ENCODE measurements at regions not wholly inside any gene's neighbourhood (a gene's known extent, or its start where the extent isn't known, plus 50 kb on each side); places are given as distances from the start of the nearest gene placed in this dataset.
"Not testable (repeated sequence)": the region's sequence is repeated elsewhere in the genome, so short reads cannot be mapped to it uniquely, and the experiment has no call there.

- no peak for TF ChIP-seq CTCF (IDR thresholded peaks at IDR 0.05)
- Histone ChIP-seq H3K4me3 (no peak overlapping the region), H3K4me1 (no peaks in the 10 kb centered on the region), H3K9me3 (no peaks in the 10 kb centered on the region), H3K27me3 (ENCODE audit: low read depth) (no peaks in the 10 kb centered on the region), H3K27ac (no peak overlapping the region), H3K36me3 (no peaks in the 10 kb centered on the region)
- DNase-seq: no peak
- no peak for ATAC-seq
- intact Hi-C loops (cut with DNase I): no loop called here
Measured at GRCh38 chr6:140790109-140790508, 1342.6 kb upstream of the GJE1 start.

GRCh38 chr6:140789466-140789865 is 1343.3 kb upstream of the GJE1 start:
- Histone ChIP-seq H3K9me3 (no peaks in the 10 kb centered on the region), H3K27ac (no peak overlapping the region), H3K4me3 (no peak overlapping the region), H3K36me3 (no peaks in the 10 kb centered on the region), H3K27me3 (ENCODE audit: low read depth) (no peaks in the 10 kb centered on the region), H3K4me1 (no peaks in the 10 kb centered on the region)
- intact Hi-C loops (cut with DNase I): no loop called here
- TF ChIP-seq CTCF (IDR thresholded peaks at IDR 0.05): no peak
- no peak for ATAC-seq
- DNase-seq: no peak

- Histone ChIP-seq H3K9me3 (no peaks in the 10 kb centered on the region), H3K27ac (no peak overlapping the region), H3K36me3 (no peaks in the 10 kb centered on the region), H3K4me1 (no peaks in the 10 kb centered on the region), H3K27me3 (ENCODE audit: low read depth) (no peaks in the 10 kb centered on the region), H3K4me3 (no peak overlapping the region)
- DNase-seq (no peak), ATAC-seq (no peak)
- no peak for TF ChIP-seq CTCF (IDR thresholded peaks at IDR 0.05)
- intact Hi-C loops (cut with DNase I): no loop called here
Measured at GRCh38 chr6:140785926-140786325, 1346.8 kb upstream of the GJE1 start.

GRCh38 chr6:140784573-140784972 is 1348.2 kb upstream of the GJE1 start:
- no peak overlapping the region for H3K27ac ChIP-seq
- TF ChIP-seq CTCF (IDR thresholded peaks at IDR 0.05): no peak
- DNase-seq (no peak), ATAC-seq (no peak)
- no peak overlapping the region for H3K4me3 ChIP-seq
- H3K27me3 ChIP-seq (ENCODE audit: low read depth): no peaks in the 10 kb centered on the region
- no peaks in the 10 kb centered on the region for H3K36me3 ChIP-seq
- H3K4me1 ChIP-seq: no peaks in the 10 kb centered on the region
- intact Hi-C loops (cut with DNase I): no loop called here
- no peaks in the 10 kb centered on the region for H3K9me3 ChIP-seq

GRCh38 chr6:140783504-140783903 is 1349.2 kb upstream of the GJE1 start:
- H3K4me3 ChIP-seq; H3K27ac ChIP-seq; H3K27me3 ChIP-seq (ENCODE audit: low read depth); H3K36me3 ChIP-seq; H3K4me1 ChIP-seq; intact Hi-C loops (cut with DNase I); ATAC-seq; DNase-seq; H3K9me3 ChIP-seq: not testable (repeated sequence)

GRCh38 chr6:140782941-140783340 is 1349.8 kb upstream of the GJE1 start:
- H3K27me3 ChIP-seq (ENCODE audit: low read depth): no peaks in the 10 kb centered on the region
- no peaks in the 10 kb centered on the region for H3K4me1 ChIP-seq
- DNase-seq (no peak), ATAC-seq (no peak)
- intact Hi-C loops (cut with DNase I): no loop called here
- no peak overlapping the region for H3K4me3 ChIP-seq
- no peaks in the 10 kb centered on the region for H3K36me3 ChIP-seq
- no peaks in the 10 kb centered on the region for H3K9me3 ChIP-seq
- TF ChIP-seq CTCF (IDR thresholded peaks at IDR 0.05): no peak
- H3K27ac ChIP-seq: no peak overlapping the region

Data from lower lobe of right lung (tissue), 2 donors.